Suprapubic skin (tissue), 3 donors: ENCODE measurements at regions not wholly inside any gene's neighbourhood (a gene's known extent, or its start where the extent isn't known, plus 50 kb on each side); places are given as distances from the start of the nearest gene placed in this dataset.

ENCODE experiments used
- POLR2AphosphoS5 ChIP-seq, 3 donors: sonication (generic); formaldehyde crosslinking; IDR thresholded peaks; one replicate each; pipeline ENCODE4 v1.6.1; 2017; ENCODE audit warnings: antibody characterized with exemption in 3 of 3
- TF ChIP-seq, protein P1 (sequence below), 2 donors: fragments of 200-600 bp in 1 of 2; fragments of 450-650 bp in 1 of 2; sonication (generic) in 1 of 2; IDR thresholded peaks; one replicate each; pipeline ENCODE4 v1.5.1; 2016 to 2019; ENCODE audit warnings: antibody characterized with exemption in 2 of 2, mild to moderate bottlenecking in 1 of 2, moderate library complexity in 1 of 2

DNA sequence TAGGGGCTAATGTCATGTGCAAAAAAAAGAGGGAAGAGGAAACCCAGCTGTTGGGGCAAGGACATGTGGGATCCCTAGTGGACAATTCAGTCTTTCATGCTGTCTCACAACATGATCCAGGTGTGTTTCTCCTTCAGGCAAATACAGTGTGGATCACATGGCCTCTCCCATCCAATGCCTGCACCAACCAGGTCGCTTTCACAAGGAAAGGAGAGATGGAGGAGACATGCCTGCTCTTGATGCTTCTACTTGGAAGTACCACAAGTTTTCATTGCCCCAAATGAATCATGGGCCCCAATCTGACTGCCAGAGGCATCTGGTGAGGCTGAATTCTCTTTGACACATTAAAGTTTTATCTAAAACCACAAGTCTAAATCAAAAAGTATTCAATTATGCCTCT is 82.1 kb downstream of the DLEU7 start:
- no peak for TF ChIP-seq POLR2AphosphoS5 (IDR thresholded peaks at IDR 0.05)
- TF ChIP-seq, protein P1, sequence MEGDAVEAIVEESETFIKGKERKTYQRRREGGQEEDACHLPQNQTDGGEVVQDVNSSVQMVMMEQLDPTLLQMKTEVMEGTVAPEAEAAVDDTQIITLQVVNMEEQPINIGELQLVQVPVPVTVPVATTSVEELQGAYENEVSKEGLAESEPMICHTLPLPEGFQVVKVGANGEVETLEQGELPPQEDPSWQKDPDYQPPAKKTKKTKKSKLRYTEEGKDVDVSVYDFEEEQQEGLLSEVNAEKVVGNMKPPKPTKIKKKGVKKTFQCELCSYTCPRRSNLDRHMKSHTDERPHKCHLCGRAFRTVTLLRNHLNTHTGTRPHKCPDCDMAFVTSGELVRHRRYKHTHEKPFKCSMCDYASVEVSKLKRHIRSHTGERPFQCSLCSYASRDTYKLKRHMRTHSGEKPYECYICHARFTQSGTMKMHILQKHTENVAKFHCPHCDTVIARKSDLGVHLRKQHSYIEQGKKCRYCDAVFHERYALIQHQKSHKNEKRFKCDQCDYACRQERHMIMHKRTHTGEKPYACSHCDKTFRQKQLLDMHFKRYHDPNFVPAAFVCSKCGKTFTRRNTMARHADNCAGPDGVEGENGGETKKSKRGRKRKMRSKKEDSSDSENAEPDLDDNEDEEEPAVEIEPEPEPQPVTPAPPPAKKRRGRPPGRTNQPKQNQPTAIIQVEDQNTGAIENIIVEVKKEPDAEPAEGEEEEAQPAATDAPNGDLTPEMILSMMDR (IDR thresholded peaks at IDR 0.05), result no peak
